ENCODE measurements at regions not wholly inside any gene's neighbourhood (a gene's known extent, or its start where the extent isn't known, plus 50 kb on each side); places are given as distances from the start of the nearest gene placed in this dataset.

GRCh38 chr7:31421607-31422006 is 81.1 kb upstream of the NEUROD6 start:
- DNase-seq (no peak), ATAC-seq (no peak), FAIRE-seq (no peak)
- no peaks in the 10 kb centered on the region for H3K36me3 ChIP-seq
- TF ChIP-seq, protein P1, sequence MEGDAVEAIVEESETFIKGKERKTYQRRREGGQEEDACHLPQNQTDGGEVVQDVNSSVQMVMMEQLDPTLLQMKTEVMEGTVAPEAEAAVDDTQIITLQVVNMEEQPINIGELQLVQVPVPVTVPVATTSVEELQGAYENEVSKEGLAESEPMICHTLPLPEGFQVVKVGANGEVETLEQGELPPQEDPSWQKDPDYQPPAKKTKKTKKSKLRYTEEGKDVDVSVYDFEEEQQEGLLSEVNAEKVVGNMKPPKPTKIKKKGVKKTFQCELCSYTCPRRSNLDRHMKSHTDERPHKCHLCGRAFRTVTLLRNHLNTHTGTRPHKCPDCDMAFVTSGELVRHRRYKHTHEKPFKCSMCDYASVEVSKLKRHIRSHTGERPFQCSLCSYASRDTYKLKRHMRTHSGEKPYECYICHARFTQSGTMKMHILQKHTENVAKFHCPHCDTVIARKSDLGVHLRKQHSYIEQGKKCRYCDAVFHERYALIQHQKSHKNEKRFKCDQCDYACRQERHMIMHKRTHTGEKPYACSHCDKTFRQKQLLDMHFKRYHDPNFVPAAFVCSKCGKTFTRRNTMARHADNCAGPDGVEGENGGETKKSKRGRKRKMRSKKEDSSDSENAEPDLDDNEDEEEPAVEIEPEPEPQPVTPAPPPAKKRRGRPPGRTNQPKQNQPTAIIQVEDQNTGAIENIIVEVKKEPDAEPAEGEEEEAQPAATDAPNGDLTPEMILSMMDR (IDR thresholded peaks at IDR 0.05) = no peak
- H3K27ac ChIP-seq = no peak overlapping the region
- no peaks in the 10 kb centered on the region for H3K27me3 ChIP-seq
- no peaks in the 10 kb centered on the region for H3K9me3 ChIP-seq
- intact Hi-C loops (cut with DNase I) = no loop called here
- H3K4me3 ChIP-seq = no peak overlapping the region
- 83 to 94% methylated on average over 2 of the region's 2 CpGs for WGBS, 2 donors
- H3K4me1 ChIP-seq = peaks cover 0 to 4% (median 0%) of the 10 kb centered on the region in 3 donors

DNA sequence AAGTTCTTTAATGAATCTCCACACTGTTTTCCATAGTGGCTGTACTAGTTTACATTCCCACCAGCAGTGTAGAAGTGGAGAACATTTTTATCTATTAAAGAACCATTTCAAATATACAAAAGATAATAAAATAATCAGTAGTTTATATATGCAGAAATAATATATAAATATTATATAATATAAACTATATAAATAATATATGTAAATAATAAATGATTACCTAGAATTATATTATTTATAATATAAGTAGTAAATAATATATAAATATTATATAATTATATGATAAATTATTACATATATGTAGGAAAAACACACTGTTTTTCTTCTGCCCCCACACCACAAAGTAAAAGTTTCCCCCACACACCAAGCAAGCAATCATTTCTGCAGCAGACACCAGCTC is 83.5 kb upstream of the NEUROD6 start:
- FAIRE-seq (peak; percentile 51), ATAC-seq (no peak), DNase-seq (no peak)
- no peak overlapping the region for H3K27ac ChIP-seq
- no peaks in the 10 kb centered on the region for H3K36me3 ChIP-seq
- H3K9me3 ChIP-seq = no peaks in the 10 kb centered on the region
- no peak overlapping the region for H3K4me3 ChIP-seq
- H3K4me1 ChIP-seq = peaks cover 0 to 4% (median 0%) of the 10 kb centered on the region in 3 donors
- TF ChIP-seq, protein P1 (IDR thresholded peaks at IDR 0.05) = no peak
- H3K27me3 ChIP-seq = no peaks in the 10 kb centered on the region
- intact Hi-C loops (cut with DNase I) = no loop called here

- H3K27ac ChIP-seq = no peak overlapping the region
- ATAC-seq = no peak
- intact Hi-C loops (cut with DNase I) = no loop called here
- FAIRE-seq = no peak
- TF ChIP-seq, protein P1 (IDR thresholded peaks at IDR 0.05) = no peak
- no peak overlapping the region for H3K4me3 ChIP-seq
- H3K27me3 ChIP-seq = no peaks in the 10 kb centered on the region
- H3K9me3 ChIP-seq = no peaks in the 10 kb centered on the region
- no peaks in the 10 kb centered on the region for H3K4me1 ChIP-seq
- no peak for DNase-seq
- no peaks in the 10 kb centered on the region for H3K36me3 ChIP-seq
Measured at GRCh38 chr7:31432176-31432575, 81.7 kb upstream of the ITPRID1 start.

- TF ChIP-seq, protein P1 (IDR thresholded peaks at IDR 0.05) = no peak
- ATAC-seq (no peak), DNase-seq (no peak), FAIRE-seq (no peak)
- 60 to 61% methylated on average over 6 of the region's 6 CpGs for WGBS, 2 donors
- H3K4me1 ChIP-seq = no peaks in the 10 kb centered on the region
- no peaks in the 10 kb centered on the region for H3K9me3 ChIP-seq
- no peak overlapping the region for H3K4me3 ChIP-seq
- intact Hi-C loops (cut with DNase I) = no loop called here
- no peaks in the 10 kb centered on the region for H3K27me3 ChIP-seq
- no peaks in the 10 kb centered on the region for H3K36me3 ChIP-seq
- H3K27ac ChIP-seq = no peak overlapping the region
Measured at GRCh38 chr7:31432836-31433340, 81.0 kb upstream of the ITPRID1 start.

DNA sequence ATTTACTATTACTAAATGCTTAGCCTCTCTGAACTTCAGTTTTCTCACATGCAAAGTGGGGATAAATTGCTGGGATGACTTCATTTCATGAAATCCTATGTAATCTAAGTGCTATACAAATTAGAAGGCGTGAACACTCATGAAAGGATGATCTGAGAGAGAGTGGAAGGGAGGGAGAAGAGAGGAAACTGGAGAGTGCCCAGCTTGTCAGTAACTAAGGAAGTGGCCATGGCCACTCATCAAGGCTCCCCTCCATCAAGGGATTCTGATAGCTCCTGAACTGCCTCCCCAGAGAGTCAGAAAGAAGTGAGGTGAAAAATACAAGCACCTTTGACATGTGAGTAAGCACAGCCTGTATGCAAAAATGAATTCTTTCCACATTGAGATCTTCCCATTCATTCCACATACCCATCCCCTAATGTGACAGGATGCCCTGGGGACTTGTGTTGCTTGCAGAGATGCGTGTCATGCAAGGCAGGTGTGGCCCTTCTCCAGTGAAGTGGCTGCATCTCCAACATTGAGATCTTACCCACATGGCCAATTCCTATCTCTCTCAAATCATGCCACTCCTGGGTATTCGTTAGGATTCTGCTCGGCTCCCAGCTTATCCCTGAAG is 76.5 kb upstream of the ITPRID1 start:
- intact Hi-C loops (cut with DNase I) = no loop called here
- H3K4me3 ChIP-seq = no peak overlapping the region
- TF ChIP-seq, protein P1 (IDR thresholded peaks at IDR 0.05) = no peak
- no peaks in the 10 kb centered on the region for H3K36me3 ChIP-seq
- ATAC-seq = no peak
- no peaks in the 10 kb centered on the region for H3K4me1 ChIP-seq
- FAIRE-seq = no peak
- no peaks in the 10 kb centered on the region for H3K9me3 ChIP-seq
- no peak overlapping the region for H3K27ac ChIP-seq
- no peak for DNase-seq
- H3K27me3 ChIP-seq = no peaks in the 10 kb centered on the region
- WGBS, 2 donors = 73 to 79% methylated on average over 4 of the region's 4 CpGs

Data from pancreas (tissue), 10 donors.